Nephron progenitor cell (in vitro differentiated cells): ENCODE measurements at regions not wholly inside any gene's neighbourhood (a gene's known extent, or its start where the extent isn't known, plus 50 kb on each side); places are given as distances from the start of the nearest gene placed in this dataset.

ENCODE experiments used
- DNase-seq: peaks from one replicate; pipeline ENCODE4 v3.0.0; 2021
- H3K27ac Mint-ChIP-seq: 2 replicates; pipeline ENCODE4 v1.8.0; 2021; ENCODE audit warnings: mild to moderate bottlenecking, moderate library complexity, mixed read lengths
- H3K27me3 Mint-ChIP-seq: 2 replicates; pipeline ENCODE4 v1.8.0; 2021; ENCODE audit warnings: mild to moderate bottlenecking, low read depth, mixed read lengths; ENCODE audit not compliant: poor library complexity
- H3K36me3 Mint-ChIP-seq: 2 replicates; pipeline ENCODE4 v1.8.0; 2021; ENCODE audit warnings: low read depth, mixed read lengths
- H3K4me1 Mint-ChIP-seq: 2 replicates; pipeline ENCODE4 v1.8.0; 2021; ENCODE audit warnings: mixed read lengths
- H3K4me3 Mint-ChIP-seq: 2 replicates; pipeline ENCODE4 v1.8.0; 2021; ENCODE audit warnings: mild to moderate bottlenecking, moderate library complexity, mixed read lengths
- H3K9me3 Mint-ChIP-seq: 2 replicates; pipeline ENCODE4 v1.8.0; 2021; ENCODE audit warnings: mild to moderate bottlenecking, moderate library complexity, mixed read lengths
- CTCF ChIP-seq: fragments of 200-600 bp; sonication (generic); IDR thresholded peaks from 2 replicates; pipeline ENCODE4 v1.5.0; 2021; ENCODE audit warnings: antibody characterized with exemption

GRCh38 chr4:41865306-41865980 is 69.8 kb upstream of the TMEM33 start:
- Mint-ChIP-seq H3K9me3 (no peaks in the 10 kb centered on the region), H3K27me3 (peaks cover 92% of the 10 kb centered on the region), H3K4me3 (no peak overlapping the region), H3K4me1 (peaks cover 49% of the 10 kb centered on the region), H3K36me3 (no peaks in the 10 kb centered on the region), H3K27ac (no peak overlapping the region)
- DNase-seq: peak; percentile 46
- TF ChIP-seq CTCF: no peak

DNA sequence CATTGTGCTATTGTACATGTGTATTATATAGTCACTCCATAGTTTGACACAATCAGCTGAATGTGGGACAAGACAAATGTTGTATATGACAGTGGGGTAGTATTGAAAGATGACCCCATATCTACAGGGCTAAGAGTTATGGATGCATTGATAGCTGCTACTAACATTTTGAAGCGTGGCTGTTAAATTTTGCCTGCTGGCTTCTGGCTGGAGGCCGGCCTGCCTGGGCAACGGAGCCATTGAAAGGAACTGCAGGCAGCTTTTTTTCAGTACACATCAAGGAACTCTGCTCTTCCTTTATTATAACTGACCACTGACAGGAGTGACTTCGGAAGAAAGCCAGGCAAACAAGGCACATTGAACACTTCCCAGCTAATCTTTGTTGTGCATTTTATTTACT is 76.1 kb upstream of the TMEM33 start:
- TF ChIP-seq CTCF: no peak
- peaks cover 92% of the 10 kb centered on the region for H3K27me3 Mint-ChIP-seq
- no peaks in the 10 kb centered on the region for H3K9me3 Mint-ChIP-seq
- no peak overlapping the region for H3K27ac Mint-ChIP-seq
- no peak overlapping the region for H3K4me3 Mint-ChIP-seq
- no peaks in the 10 kb centered on the region for H3K36me3 Mint-ChIP-seq
- no peak for DNase-seq
- H3K4me1 Mint-ChIP-seq: peaks cover 16% of the 10 kb centered on the region

GRCh38 chr4:41857226-41857641 is 78.0 kb upstream of the TMEM33 start:
- Mint-ChIP-seq H3K36me3 (no peaks in the 10 kb centered on the region), H3K27ac (no peak overlapping the region), H3K4me1 (no peaks in the 10 kb centered on the region), H3K27me3 (peaks cover 96% of the 10 kb centered on the region), H3K9me3 (no peaks in the 10 kb centered on the region), H3K4me3 (no peak overlapping the region)
- TF ChIP-seq CTCF: no peak
- DNase-seq: no peak

DNA sequence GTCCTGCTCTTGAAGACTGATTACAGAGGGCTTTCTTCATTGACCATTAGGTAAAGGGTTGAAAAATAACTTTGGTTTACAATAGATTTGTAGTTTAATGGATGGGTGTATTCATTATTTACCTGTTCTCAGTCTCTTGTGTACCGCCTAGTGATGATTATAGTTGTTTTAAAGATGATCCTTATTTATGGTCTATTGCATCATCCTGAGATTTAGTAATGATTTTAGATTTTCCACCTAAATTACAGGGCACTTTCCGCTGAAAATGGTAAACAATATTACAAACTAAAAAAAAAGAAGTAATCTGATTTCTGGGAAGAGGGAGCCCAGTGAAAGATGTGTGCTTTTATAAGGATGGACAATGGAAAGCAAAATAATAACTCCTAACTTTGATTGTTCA is 78.4 kb upstream of the TMEM33 start:
- Mint-ChIP-seq H3K4me3 (no peak overlapping the region), H3K9me3 (no peaks in the 10 kb centered on the region), H3K4me1 (no peaks in the 10 kb centered on the region), H3K36me3 (no peaks in the 10 kb centered on the region), H3K27ac (no peak overlapping the region), H3K27me3 (peaks cover 95% of the 10 kb centered on the region)
- DNase-seq: no peak
- no peak for TF ChIP-seq CTCF

- Mint-ChIP-seq H3K4me1 (no peaks in the 10 kb centered on the region), H3K27ac (no peak overlapping the region), H3K36me3 (no peaks in the 10 kb centered on the region), H3K9me3 (no peaks in the 10 kb centered on the region), H3K27me3 (peaks cover 83% of the 10 kb centered on the region), H3K4me3 (no peak overlapping the region)
- TF ChIP-seq CTCF: no peak
- DNase-seq: no peak
These were observed 81.3 kb upstream of the TMEM33 start for GRCh38 chr4:41853973-41854372.

- no peak for TF ChIP-seq CTCF
- Mint-ChIP-seq H3K4me1 (no peaks in the 10 kb centered on the region), H3K36me3 (no peaks in the 10 kb centered on the region), H3K27ac (no peak overlapping the region), H3K27me3 (peaks cover 77% of the 10 kb centered on the region), H3K4me3 (no peak overlapping the region), H3K9me3 (no peaks in the 10 kb centered on the region)
- no peak for DNase-seq
These were observed 83.0 kb upstream of the TMEM33 start for GRCh38 chr4:41852229-41852628.
